GM23248 (cell line): ENCODE measurements at regions not wholly inside any gene's neighbourhood (a gene's known extent, or its start where the extent isn't known, plus 50 kb on each side); places are given as distances from the start of the nearest gene placed in this dataset.

Experiments
- EZH2 ChIP-seq: fragments of 200-600 bp; sonication (generic); IDR thresholded peaks from 2 replicates; pipeline ENCODE4 v1.6.1; 2018; ENCODE audit warnings: antibody characterized with exemption, mild to moderate bottlenecking; ENCODE audit not compliant: insufficient read depth, poor library complexity, severe bottlenecking
- EZH2phosphoT487 ChIP-seq: fragments of 200-600 bp; sonication (generic); IDR thresholded peaks from 2 replicates; pipeline ENCODE4 v1.6.1; 2018; ENCODE audit warnings: antibody characterized with exemption, moderate library complexity, mild to moderate bottlenecking, low read depth; ENCODE audit not compliant: insufficient read depth

DNA sequence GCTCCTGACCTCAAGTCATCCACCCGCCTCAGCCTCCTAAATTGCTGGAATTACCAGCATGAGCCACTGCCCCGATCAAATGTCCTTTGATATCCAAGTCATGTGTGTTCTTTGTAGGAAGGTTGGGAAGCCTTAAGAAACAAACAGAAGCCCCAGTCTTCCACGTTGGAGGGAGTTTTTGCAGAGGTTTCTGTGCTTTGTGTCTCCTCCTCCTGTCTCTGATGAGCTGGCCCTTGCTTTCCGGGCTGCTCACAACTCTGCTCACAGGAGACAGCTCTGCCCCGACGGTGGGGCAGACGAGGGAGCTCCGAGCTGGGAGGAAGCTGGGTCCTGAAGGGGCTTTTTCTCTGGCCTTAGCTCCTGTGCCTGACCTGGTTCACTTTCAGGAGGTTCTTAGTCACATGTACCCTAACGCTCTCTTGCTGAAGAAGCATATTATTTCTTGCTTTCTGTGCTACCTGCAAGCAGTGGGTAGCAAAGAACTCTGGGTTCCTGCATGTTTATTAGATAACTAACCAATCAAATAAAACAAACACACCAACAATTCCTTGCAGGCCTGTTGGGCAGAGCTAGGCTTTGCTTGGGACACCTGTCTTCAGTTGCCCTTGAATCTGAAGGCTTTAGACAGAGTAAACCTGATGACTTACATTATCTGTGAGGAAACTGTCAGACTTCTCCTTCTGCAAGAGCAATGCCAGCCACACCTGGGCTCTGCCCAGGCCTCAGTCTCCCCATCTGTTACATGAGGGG is 52.6 kb upstream of the SMAD6 start:
- TF ChIP-seq EZH2 (no peak), EZH2phosphoT487 (no peak)
